ENCODE measurements at regions not wholly inside any gene's neighbourhood (a gene's known extent, or its start where the extent isn't known, plus 50 kb on each side); places are given as distances from the start of the nearest gene placed in this dataset.

GRCh38 chr6:90932351-90932750 lies 345.5 kb upstream of the MAP3K7 start:
- Histone ChIP-seq H3K27me3 (replicated peaks; ENCODE audit: control insufficient read depth, insufficient read depth, low read length) (no peaks in the 10 kb centered on the region), H3K36me3 (ENCODE audit: control insufficient read depth, insufficient read depth, low read length) (no peaks in the 10 kb centered on the region), H3K4me3 (replicated peaks; ENCODE audit: low read depth, low read length) (no peak overlapping the region)
- DNase-seq (ENCODE audit: extremely low read depth, insufficient read length): no peak
- no peak for TF ChIP-seq CTCF (IDR thresholded peaks at IDR 0.05; ENCODE audit: insufficient read depth, low read length, poor library complexity, severe bottlenecking)

DNA sequence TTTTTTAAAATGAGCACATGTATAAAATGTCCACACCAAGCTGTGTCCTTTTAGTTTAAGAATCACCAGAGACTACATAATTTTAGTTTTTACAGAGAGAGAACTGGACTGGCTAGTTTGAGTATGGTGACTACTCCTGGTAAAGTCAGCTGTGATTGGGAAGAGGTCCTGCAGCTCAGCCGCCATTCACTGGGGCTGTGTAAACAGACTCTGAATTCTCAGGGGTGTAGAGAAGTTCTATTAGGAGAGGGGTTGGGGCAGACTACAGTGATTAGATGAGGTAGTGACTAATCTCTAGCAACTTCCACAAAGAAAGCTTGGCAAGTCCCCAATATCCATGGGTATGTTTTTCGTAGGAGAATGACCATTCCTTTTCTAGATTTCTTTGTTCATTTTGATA lies 341.2 kb upstream of the MAP3K7 start:
- H3K4me3 ChIP-seq (replicated peaks; ENCODE audit: low read depth, low read length): no peak overlapping the region
- no peaks in the 10 kb centered on the region for H3K36me3 ChIP-seq (ENCODE audit: control insufficient read depth, insufficient read depth, low read length)
- TF ChIP-seq CTCF (IDR thresholded peaks at IDR 0.05; ENCODE audit: insufficient read depth, low read length, poor library complexity, severe bottlenecking): no peak
- H3K27me3 ChIP-seq (replicated peaks; ENCODE audit: control insufficient read depth, insufficient read depth, low read length): no peaks in the 10 kb centered on the region
- no peak for DNase-seq (ENCODE audit: extremely low read depth, insufficient read length)

DNA sequence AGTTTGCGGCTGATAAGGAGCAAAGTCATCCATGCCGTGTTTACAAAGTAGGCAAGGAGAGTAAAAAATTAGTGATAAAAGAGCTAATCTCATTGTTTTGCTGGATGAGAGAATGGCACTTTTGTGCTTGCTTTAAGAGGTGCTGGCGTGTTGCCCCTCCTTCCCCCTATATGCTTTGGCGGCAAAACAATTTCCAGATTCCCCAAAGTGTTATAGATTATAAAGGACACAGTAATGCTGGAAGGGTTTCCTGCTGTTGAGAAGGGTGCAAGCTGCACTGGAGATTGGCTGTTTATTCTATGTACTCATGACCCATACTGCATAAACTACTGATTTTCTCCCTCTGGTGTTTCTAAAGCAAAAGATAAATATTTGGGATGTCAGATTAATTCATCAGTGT lies 338.9 kb upstream of the MAP3K7 start:
- no peak for TF ChIP-seq CTCF (IDR thresholded peaks at IDR 0.05; ENCODE audit: insufficient read depth, low read length, poor library complexity, severe bottlenecking)
- Histone ChIP-seq H3K36me3 (ENCODE audit: control insufficient read depth, insufficient read depth, low read length) (no peaks in the 10 kb centered on the region), H3K27me3 (replicated peaks; ENCODE audit: control insufficient read depth, insufficient read depth, low read length) (no peaks in the 10 kb centered on the region), H3K4me3 (replicated peaks; ENCODE audit: low read depth, low read length) (no peak overlapping the region)
- DNase-seq (ENCODE audit: extremely low read depth, insufficient read length): no peak

DNA sequence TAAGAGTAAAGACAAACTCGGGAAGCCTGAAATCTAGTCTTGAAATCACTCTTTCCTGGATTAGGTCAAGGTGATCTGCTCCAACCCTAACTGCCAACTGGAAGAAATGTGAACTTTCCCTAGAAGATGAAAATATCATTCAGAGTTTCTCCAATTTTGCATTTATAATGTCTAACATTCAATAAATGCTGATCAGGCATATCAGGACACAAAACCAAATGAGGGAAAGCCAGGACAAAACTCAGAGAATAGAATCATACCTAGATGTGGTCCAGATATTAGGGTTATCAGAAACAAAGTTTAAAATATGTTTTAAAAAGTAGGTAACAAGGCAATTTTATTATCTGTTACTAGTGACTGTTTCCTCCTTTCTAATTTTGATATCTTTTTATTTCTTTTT lies 335.5 kb upstream of the MAP3K7 start:
- no peak for TF ChIP-seq CTCF (IDR thresholded peaks at IDR 0.05; ENCODE audit: insufficient read depth, low read length, poor library complexity, severe bottlenecking)
- no peak for DNase-seq (ENCODE audit: extremely low read depth, insufficient read length)
- Histone ChIP-seq H3K36me3 (ENCODE audit: control insufficient read depth, insufficient read depth, low read length) (no peaks in the 10 kb centered on the region), H3K4me3 (replicated peaks; ENCODE audit: low read depth, low read length) (no peak overlapping the region), H3K27me3 (replicated peaks; ENCODE audit: control insufficient read depth, insufficient read depth, low read length) (no peaks in the 10 kb centered on the region)

- no peak for DNase-seq (ENCODE audit: extremely low read depth, insufficient read length)
- no peak for TF ChIP-seq CTCF (IDR thresholded peaks at IDR 0.05; ENCODE audit: insufficient read depth, low read length, poor library complexity, severe bottlenecking)
These were observed 331.5 kb upstream of the MAP3K7 start for GRCh38 chr6:90918361-90918760.

GRCh38 chr6:90917376-90917775 lies 330.5 kb upstream of the MAP3K7 start:
- DNase-seq (ENCODE audit: extremely low read depth, insufficient read length): no peak
- Histone ChIP-seq H3K27me3 (replicated peaks; ENCODE audit: control insufficient read depth, insufficient read depth, low read length) (no peaks in the 10 kb centered on the region), H3K4me3 (replicated peaks; ENCODE audit: low read depth, low read length) (no peak overlapping the region), H3K36me3 (ENCODE audit: control insufficient read depth, insufficient read depth, low read length) (no peaks in the 10 kb centered on the region)
- TF ChIP-seq CTCF (IDR thresholded peaks at IDR 0.05; ENCODE audit: insufficient read depth, low read length, poor library complexity, severe bottlenecking): no peak

More at GRCh38 chr6:90918361-90918760, 331.5 kb upstream of the MAP3K7 start:
- H3K4me3 ChIP-seq (replicated peaks; ENCODE audit: low read depth, low read length): no peak overlapping the region
- no peaks in the 10 kb centered on the region for H3K27me3 ChIP-seq (replicated peaks; ENCODE audit: control insufficient read depth, insufficient read depth, low read length)
- H3K36me3 ChIP-seq (ENCODE audit: control insufficient read depth, insufficient read depth, low read length): no peaks in the 10 kb centered on the region
